Lower leg skin (tissue), 4 donors: ENCODE measurements at regions not wholly inside any gene's neighbourhood (a gene's known extent, or its start where the extent isn't known, plus 50 kb on each side); places are given as distances from the start of the nearest gene placed in this dataset.

Experiments
- DNase-seq, 2 donors: peaks; one replicate each; pipeline ENCODE4 v3.0.0-alpha.2; 2019; ENCODE audit warnings: low spot score in 2 of 2
- H3K4me3 ChIP-seq: fragments of 200-600 bp; sonication (generic); 2 replicates; pipeline ENCODE4 v1.5.1; 2017; ENCODE audit warnings: mild to moderate bottlenecking, low read depth; ENCODE audit not compliant: poor library complexity, severe bottlenecking
- CTCF ChIP-seq, 3 donors: fragments of 450-650 bp; IDR thresholded peaks; one replicate each; pipeline ENCODE4 v1.5.1; 2016; ENCODE audit warnings: antibody characterized with exemption in 3 of 3, mild to moderate bottlenecking in 3 of 3, moderate library complexity in 2 of 3
- POLR2A ChIP-seq, 2 donors: fragments of 450-650 bp; IDR thresholded peaks; one replicate each; pipeline ENCODE4 v1.6.1; 2016 to 2017; ENCODE audit warnings: antibody characterized with exemption in 2 of 2, mild to moderate bottlenecking in 1 of 2, moderate library complexity in 1 of 2
- WGBS, 2 donors: methylation state at CpG; one replicate each; pipeline ENCODE4 v1.1.5; 2018; 5-methylcytosine and 5-hydroxymethylcytosine counted together
- intact Hi-C: fragments of 100-400 bp; cut with DNase I; formaldehyde crosslinking; loops from one replicate; pipeline ENCODE4 v1.15.0; 2023; ENCODE audit warnings: low total_unique reads

GRCh38 chr15:61476741-61477140 lies 247.6 kb upstream of the RORA start:
- DNase-seq = no peak
- no peak overlapping the region for H3K4me3 ChIP-seq
- TF ChIP-seq POLR2A (IDR thresholded peaks at IDR 0.05) (no peak), CTCF (IDR thresholded peaks at IDR 0.05) (no peak)
- intact Hi-C loops = no loop called here
- WGBS, 2 donors = 94 to 100% methylated on average over 1 of the region's 1 CpG

GRCh38 chr15:61474796-61475195 lies 245.7 kb upstream of the RORA start:
- 77 to 88% methylated on average over 1 of the region's 1 CpG for WGBS, 2 donors
- H3K4me3 ChIP-seq = no peak overlapping the region
- DNase-seq = no peak
- intact Hi-C loops = no loop called here
- TF ChIP-seq POLR2A (IDR thresholded peaks at IDR 0.05) = no peak
- no peak for TF ChIP-seq CTCF (IDR thresholded peaks at IDR 0.05)

GRCh38 chr15:61467823-61468222 lies 238.7 kb upstream of the RORA start:
- intact Hi-C loops = no loop called here
- no peak overlapping the region for H3K4me3 ChIP-seq
- TF ChIP-seq CTCF (IDR thresholded peaks at IDR 0.05) = no peak
- no peak for TF ChIP-seq POLR2A (IDR thresholded peaks at IDR 0.05)
- no peak for DNase-seq
- WGBS, 2 donors = 58 to 62% methylated on average over 2 of the region's 2 CpGs

GRCh38 chr15:61459785-61460707 lies 230.9 kb upstream of the RORA start:
- H3K4me3 ChIP-seq = no peak overlapping the region
- WGBS, 2 donors = 46 to 55% methylated on average over 9 of the region's 9 CpGs
- TF ChIP-seq POLR2A (IDR thresholded peaks at IDR 0.05) (no peak), CTCF (IDR thresholded peaks at IDR 0.05) (no peak)
- intact Hi-C loops = no loop called here
- no peak for DNase-seq

GRCh38 chr15:61457050-61457733 lies 228.1 kb upstream of the RORA start:
- intact Hi-C loops = no loop called here
- no peak overlapping the region for H3K4me3 ChIP-seq
- no peak for TF ChIP-seq CTCF (IDR thresholded peaks at IDR 0.05)
- TF ChIP-seq POLR2A (IDR thresholded peaks at IDR 0.05) = no peak
- DNase-seq = no peak
- WGBS, 2 donors = 94 to 95% methylated on average over 4 of the region's 4 CpGs
